ENCODE measurements at regions not wholly inside any gene's neighbourhood (a gene's known extent, or its start where the extent isn't known, plus 50 kb on each side); places are given as distances from the start of the nearest gene placed in this dataset.

GRCh38 chr10:133000648-133001047 is 58.3 kb upstream of the CFAP46 start:
- TF ChIP-seq TEAD4 (IDR thresholded peaks at IDR 0.05; ENCODE audit: borderline replicate concordance, insufficient read depth) (no peak), SMC3 (IDR thresholded peaks at IDR 0.05; ENCODE audit: low read depth, low read length) (no peak), CTCF (IDR thresholded peaks at IDR 0.05) (no peak), FOXJ3 (CRISPR knock-in tag; IDR thresholded peaks at IDR 0.05) (no peak), USF2 (IDR thresholded peaks at IDR 0.05; ENCODE audit: borderline replicate concordance, low read depth, low read length) (no peak), GABPA (IDR thresholded peaks at IDR 0.05; ENCODE audit: low read depth) (no peak), MAX (IDR thresholded peaks at IDR 0.05; ENCODE audit: low read depth) (no peak), PBX3 (IDR thresholded peaks at IDR 0.05) (no peak)

All from SK-N-SH (cell line).